Pancreas (tissue), 10 donors: ENCODE measurements at regions not wholly inside any gene's neighbourhood (a gene's known extent, or its start where the extent isn't known, plus 50 kb on each side); places are given as distances from the start of the nearest gene placed in this dataset.
"Not testable (repeated sequence)": the region's sequence is repeated elsewhere in the genome, so short reads cannot be mapped to it uniquely, and the experiment has no call there.

Experiments used
- ATAC-seq, 4 donors: fragments of 200-7000 bp; cut with Tn5 transposase; one replicate each; pipeline versions ENCODE4 v1.8.0 to v1.9.1; 2020; ENCODE audit warnings: mild to moderate bottlenecking in 4 of 4, moderate library complexity in 4 of 4
- DNase-seq, 6 donors: peaks; one replicate each; pipeline ENCODE4 v3.0.0-alpha.2; 2020
- FAIRE-seq: peaks from 2 replicates; lab custom pipeline; 2012; peaks lifted over from hg19 to GRCh38; lab: Jason Lieb, UNC
- H3K27ac ChIP-seq, 4 donors: fragments of 200-600 bp; sonication (generic); 1 replicate in 3 of 4; 2 replicates in 1 of 4; pipeline versions ENCODE4 v1.5.0 to v1.8.0; 2020
- H3K27me3 ChIP-seq, 4 donors: fragments of 200-600 bp; one replicate each; pipeline ENCODE4 v1.8.0; 2021
- H3K36me3 ChIP-seq, 3 donors: fragments of 200-600 bp; sonication (generic) in 1 of 3; one replicate each; pipeline versions ENCODE4 v1.5.0 to v1.8.0; 2020 to 2021
- H3K4me1 ChIP-seq, 3 donors: fragments of 200-600 bp; one replicate each; pipeline ENCODE4 v1.8.0; 2021
- H3K4me3 ChIP-seq, 4 donors: fragments of 200-600 bp; sonication (generic) in 2 of 4; one replicate each; pipeline versions ENCODE4 v1.5.0 to v1.8.0; 2020 to 2021
- H3K9me3 ChIP-seq, 4 donors: fragments of 200-600 bp; one replicate each; pipeline ENCODE4 v1.8.0; 2021
- CTCF ChIP-seq, 4 donors: fragments of 200-600 bp; sonication (generic) in 3 of 4; IDR thresholded peaks; one replicate each; pipeline versions ENCODE4 v1.5.0 to v1.8.0; 2021; ENCODE audit warnings: antibody characterized with exemption in 4 of 4
- WGBS, 2 donors: extraction: QIAGEN DNeasy Blood & Tissue Kit; methylation state at CpG; one replicate each; pipeline ENCODE4 v1.1.7; 2013; 5-methylcytosine and 5-hydroxymethylcytosine counted together
- intact Hi-C, 3 donors: fragments of 100-400 bp; cut with DNase I; formaldehyde crosslinking; loops; one replicate each; pipeline versions ENCODE4 v1.11.1 to v1.14.2; 2022
- donor health status: healthy with polysubstance abuse.
- donor health status: DM: no; HTN: no; CAD: no; lungs with moderate emphysema.
- donor health status: DM: no; HTN: no; CAD: no.
- donor health status: control.
- donor health status: control.
- donor health status: Bipolar disorder and iron deficiency.
- donor health status: DM: yes; HTN: yes; CAD: no.
- donor health status: DM: no; HTN: no; CAD: no.
- donor health status: DM: no; HTN: no; CAD: no.
- donor health status: DM: yes; HTN: yes; CAD: no.

- no peaks in the 10 kb centered on the region for H3K4me1 ChIP-seq
- intact Hi-C loops: no loop called here
- no peak overlapping the region for H3K4me3 ChIP-seq
- no peaks in the 10 kb centered on the region for H3K27me3 ChIP-seq
- H3K27ac ChIP-seq: no peak overlapping the region
- FAIRE-seq (no peak), DNase-seq (no peak), ATAC-seq (no peak)
- H3K9me3 ChIP-seq: no peaks in the 10 kb centered on the region
- no peak for TF ChIP-seq CTCF (IDR thresholded peaks at IDR 0.05)
- no peaks in the 10 kb centered on the region for H3K36me3 ChIP-seq
Observed at GRCh38 chr20:6295867-6296256, 173.0 kb upstream of the FERMT1 start.

- Histone ChIP-seq H3K9me3 (no peaks in the 10 kb centered on the region), H3K27me3 (no peaks in the 10 kb centered on the region), H3K4me3 (no peak overlapping the region), H3K36me3 (no peaks in the 10 kb centered on the region), H3K27ac (no peak overlapping the region), H3K4me1 (no peaks in the 10 kb centered on the region)
- DNase-seq: no peak
- FAIRE-seq: no peak
- TF ChIP-seq CTCF (IDR thresholded peaks at IDR 0.05): no peak
- intact Hi-C loops: no loop called here
- WGBS, 2 donors: 59 to 60% methylated on average over 5 of the region's 5 CpGs
- no peak for ATAC-seq
Observed at GRCh38 chr20:6295127-6295866, 172.5 kb upstream of the FERMT1 start.

GRCh38 chr20:6287471-6287870 is 164.6 kb upstream of the FERMT1 start:
- Histone ChIP-seq H3K36me3 (no peaks in the 10 kb centered on the region), H3K4me1 (no peaks in the 10 kb centered on the region), H3K4me3 (no peak overlapping the region), H3K27ac (no peak overlapping the region), H3K9me3 (no peaks in the 10 kb centered on the region), H3K27me3 (peaks cover 0 to 5% (median 0%) of the 10 kb centered on the region in 4 donors)
- no peak for ATAC-seq
- intact Hi-C loops: no loop called here
- TF ChIP-seq CTCF (IDR thresholded peaks at IDR 0.05): no peak
- no peak for FAIRE-seq
- no peak for DNase-seq

GRCh38 chr20:6282642-6283041 is 159.8 kb upstream of the FERMT1 start:
- intact Hi-C loops: no loop called here
- no peaks in the 10 kb centered on the region for H3K9me3 ChIP-seq
- H3K4me1 ChIP-seq: no peaks in the 10 kb centered on the region
- no peak overlapping the region for H3K4me3 ChIP-seq
- FAIRE-seq (no peak), ATAC-seq (no peak), DNase-seq (no peak)
- peaks cover 0 to 5% (median 0%) of the 10 kb centered on the region in 4 donors for H3K27me3 ChIP-seq
- 69 to 77% methylated on average over 1 of the region's 1 CpG for WGBS, 2 donors
- TF ChIP-seq CTCF (IDR thresholded peaks at IDR 0.05): no peak
- H3K36me3 ChIP-seq: no peaks in the 10 kb centered on the region
- H3K27ac ChIP-seq: no peak overlapping the region

- Histone ChIP-seq H3K9me3 (no peaks in the 10 kb centered on the region), H3K4me3 (no peak overlapping the region), H3K4me1 (no peaks in the 10 kb centered on the region), H3K36me3 (no peaks in the 10 kb centered on the region), H3K27ac (no peak overlapping the region), H3K27me3 (no peaks in the 10 kb centered on the region)
- WGBS, 2 donors: 15 to 18% methylated on average over 6 of the region's 6 CpGs
- FAIRE-seq: no peak
- TF ChIP-seq CTCF (IDR thresholded peaks at IDR 0.05): no peak
- intact Hi-C loops: no loop called here
- no peak for ATAC-seq
- no peak for DNase-seq
Observed at GRCh38 chr20:6277661-6278240, 154.9 kb upstream of the FERMT1 start.

GRCh38 chr20:6270404-6270803 is 147.6 kb upstream of the FERMT1 start:
- peak; percentile 95 for FAIRE-seq
- DNase-seq, ATAC-seq, H3K4me3 ChIP-seq, intact Hi-C loops, H3K27me3 ChIP-seq, H3K9me3 ChIP-seq, H3K27ac ChIP-seq, H3K36me3 ChIP-seq, H3K4me1 ChIP-seq: not testable (repeated sequence)
